GM12873 (cell line): ENCODE measurements at regions not wholly inside any gene's neighbourhood (a gene's known extent, or its start where the extent isn't known, plus 50 kb on each side); places are given as distances from the start of the nearest gene placed in this dataset.

Experiments
- TF ChIP-seq, protein P1 (sequence below): IDR thresholded peaks from 2 replicates; pipeline ENCODE4 v1.5.1; 2012; ENCODE audit warnings: low read depth, mild to moderate bottlenecking, moderate library complexity, low read length, control low read depth; ENCODE audit not compliant: insufficient read depth; ENCODE audit errors: missing control alignments

DNA sequence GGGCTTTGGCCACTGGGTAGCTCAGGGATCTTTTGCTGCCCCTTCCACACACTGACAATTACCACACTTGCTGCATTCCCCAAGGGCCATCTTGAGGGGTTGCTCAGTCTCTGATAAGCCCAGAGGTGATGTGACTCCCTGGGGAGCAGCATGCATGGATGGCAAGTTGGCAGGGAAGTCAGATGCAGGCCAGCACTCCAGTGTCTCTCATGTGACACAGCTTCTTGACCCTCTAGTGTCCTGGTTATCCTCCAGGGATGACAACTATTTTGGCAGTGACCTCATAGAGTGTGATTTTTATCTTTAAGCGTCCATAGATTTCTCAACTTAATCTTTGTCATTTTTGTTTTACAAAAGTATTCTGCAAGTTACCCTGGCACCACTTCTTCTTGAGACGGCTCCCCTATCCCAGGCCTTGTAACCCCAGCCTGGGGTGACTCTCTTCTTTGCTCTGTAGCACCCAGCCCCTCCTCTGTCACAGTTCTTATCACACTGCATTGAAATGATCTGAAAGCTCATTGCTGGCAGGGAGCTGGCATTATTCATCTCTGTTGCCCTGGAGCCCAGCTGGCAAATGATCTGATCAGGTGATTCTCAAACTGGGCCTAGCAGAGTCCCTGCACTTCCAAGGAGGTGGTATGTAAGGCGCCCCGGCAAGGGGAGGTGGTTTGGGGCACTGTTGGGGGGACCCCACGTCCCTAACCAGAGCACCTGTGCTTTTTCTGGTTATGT lies 72.6 kb downstream of the TENT5C start:
- TF ChIP-seq, protein P1, sequence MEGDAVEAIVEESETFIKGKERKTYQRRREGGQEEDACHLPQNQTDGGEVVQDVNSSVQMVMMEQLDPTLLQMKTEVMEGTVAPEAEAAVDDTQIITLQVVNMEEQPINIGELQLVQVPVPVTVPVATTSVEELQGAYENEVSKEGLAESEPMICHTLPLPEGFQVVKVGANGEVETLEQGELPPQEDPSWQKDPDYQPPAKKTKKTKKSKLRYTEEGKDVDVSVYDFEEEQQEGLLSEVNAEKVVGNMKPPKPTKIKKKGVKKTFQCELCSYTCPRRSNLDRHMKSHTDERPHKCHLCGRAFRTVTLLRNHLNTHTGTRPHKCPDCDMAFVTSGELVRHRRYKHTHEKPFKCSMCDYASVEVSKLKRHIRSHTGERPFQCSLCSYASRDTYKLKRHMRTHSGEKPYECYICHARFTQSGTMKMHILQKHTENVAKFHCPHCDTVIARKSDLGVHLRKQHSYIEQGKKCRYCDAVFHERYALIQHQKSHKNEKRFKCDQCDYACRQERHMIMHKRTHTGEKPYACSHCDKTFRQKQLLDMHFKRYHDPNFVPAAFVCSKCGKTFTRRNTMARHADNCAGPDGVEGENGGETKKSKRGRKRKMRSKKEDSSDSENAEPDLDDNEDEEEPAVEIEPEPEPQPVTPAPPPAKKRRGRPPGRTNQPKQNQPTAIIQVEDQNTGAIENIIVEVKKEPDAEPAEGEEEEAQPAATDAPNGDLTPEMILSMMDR: no peak

DNA sequence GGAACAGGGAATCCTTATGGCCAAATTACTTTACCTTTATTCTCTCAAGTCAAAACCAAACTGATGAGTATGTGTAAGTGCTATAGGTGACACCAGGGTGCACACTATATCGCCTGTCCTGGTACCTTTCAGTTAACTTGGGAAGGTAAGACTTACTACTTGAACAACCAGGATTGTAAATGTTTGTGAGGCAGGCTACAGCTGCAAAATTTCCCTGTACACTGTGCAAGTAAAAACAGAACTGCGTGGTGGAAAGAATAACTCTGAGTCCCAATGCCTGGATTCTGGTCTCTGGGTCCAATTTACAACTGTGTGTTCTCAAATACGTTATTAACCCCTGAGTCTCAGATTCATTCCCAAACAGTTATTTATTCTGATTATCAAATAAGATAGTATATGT lies 73.5 kb downstream of the TENT5C start:
- TF ChIP-seq, protein P1: no peak

DNA sequence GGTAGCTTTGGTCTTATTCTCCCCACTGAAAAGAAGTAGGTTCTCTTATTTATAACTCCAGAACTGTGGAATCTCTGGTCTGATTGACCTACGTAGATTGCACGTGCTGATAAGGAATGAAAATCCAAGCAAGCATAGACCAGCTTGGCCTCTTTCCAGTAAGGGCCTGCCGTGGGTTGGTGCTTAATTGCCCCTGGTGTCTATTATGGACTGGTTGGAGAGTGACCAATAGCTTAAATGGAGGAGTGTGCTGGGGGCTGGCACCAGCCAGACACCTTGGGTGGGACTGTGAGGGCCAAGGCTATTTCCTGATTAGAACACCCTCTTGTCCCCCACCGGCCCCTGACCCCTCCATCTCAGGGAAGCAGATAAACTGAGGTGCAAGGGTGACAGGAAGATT lies 74.0 kb downstream of the TENT5C start:
- TF ChIP-seq, protein P1: no peak

DNA sequence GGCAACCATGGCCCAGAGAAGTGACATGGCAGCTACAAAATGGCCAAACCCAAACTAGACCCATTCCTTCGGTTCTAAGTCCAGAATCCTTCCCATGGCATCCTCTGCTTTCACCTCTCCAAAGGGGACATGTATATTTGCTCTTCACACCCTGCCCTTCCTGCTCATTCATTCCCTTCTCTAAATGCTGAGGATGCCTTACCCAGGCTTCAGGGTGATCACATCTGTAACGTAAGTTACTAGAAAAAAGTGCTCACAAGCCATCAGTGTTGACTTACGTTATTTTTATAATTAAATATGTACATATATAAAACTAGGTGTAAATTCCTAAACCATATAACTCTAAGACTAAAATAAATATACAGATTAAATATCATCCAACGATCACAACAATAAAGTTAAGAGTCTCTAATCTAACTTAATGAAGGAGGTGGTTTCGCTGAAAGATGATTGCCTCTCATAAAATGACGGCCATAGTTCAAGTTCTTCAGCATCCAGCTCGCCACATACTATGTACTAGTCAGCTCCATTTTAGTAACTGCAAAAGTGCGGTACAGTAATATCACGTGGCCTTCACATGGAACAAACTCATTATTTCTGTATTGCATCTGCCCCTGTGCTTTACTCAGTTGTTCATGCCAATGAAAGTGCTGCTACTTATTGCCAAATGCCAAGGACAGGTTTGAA lies 74.6 kb downstream of the TENT5C start:
- TF ChIP-seq, protein P1: no peak

DNA sequence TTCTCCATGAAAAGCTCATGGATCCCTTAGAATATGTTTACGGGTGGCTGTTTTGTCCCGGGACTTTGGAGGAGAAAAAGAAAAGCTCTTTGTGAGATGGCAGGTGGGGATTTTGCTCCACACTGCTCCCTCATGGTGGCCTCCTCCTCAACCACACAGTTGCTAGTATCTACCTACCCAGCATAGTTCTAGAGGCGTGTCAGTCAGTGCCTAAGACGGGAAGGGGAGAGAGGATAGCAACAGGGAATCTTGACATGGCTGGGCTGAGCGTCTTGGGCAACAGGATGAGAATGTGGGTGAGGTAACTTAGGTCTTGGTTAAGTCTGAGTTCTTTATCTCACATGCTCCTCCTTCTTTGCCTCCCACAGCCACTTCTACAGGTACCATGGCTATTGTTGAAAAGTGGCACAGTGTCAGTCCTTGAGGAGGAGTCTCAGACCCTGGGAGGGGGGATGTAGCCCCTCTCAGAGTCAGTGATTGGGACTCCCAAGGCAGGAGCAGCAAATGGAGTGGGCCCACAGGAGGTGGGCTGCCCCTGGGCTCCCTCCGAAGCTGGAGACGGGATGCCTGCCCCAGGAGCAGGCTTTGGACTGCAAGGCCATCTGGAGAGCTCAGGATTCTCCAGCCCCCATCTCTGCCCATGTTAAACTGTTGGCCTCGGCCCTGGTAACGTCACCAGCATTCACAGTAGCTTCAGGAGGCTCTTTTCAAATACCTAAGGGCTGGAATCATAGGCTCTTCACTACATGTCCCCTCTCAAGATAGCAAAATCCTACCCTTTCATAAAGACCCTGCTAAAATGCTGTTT lies 75.4 kb downstream of the TENT5C start:
- TF ChIP-seq, protein P1: peak; percentile 18

DNA sequence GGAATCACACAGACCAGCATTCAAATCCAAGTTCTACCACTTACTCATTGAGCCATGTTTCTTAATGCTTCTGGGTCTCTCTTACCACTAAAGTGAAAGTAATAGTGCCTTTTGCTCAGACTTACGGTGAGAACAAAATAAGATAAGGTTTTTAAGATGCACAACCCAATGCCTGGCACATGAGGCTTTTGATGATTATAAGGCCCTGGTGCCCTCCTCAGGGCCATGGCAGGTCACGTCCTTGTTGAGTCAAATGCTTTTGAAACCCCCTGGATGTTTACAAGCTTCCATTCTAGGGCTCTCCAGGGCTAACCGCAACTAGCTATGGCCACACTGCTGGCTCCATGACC lies 76.0 kb downstream of the TENT5C start:
- TF ChIP-seq, protein P1: no peak

DNA sequence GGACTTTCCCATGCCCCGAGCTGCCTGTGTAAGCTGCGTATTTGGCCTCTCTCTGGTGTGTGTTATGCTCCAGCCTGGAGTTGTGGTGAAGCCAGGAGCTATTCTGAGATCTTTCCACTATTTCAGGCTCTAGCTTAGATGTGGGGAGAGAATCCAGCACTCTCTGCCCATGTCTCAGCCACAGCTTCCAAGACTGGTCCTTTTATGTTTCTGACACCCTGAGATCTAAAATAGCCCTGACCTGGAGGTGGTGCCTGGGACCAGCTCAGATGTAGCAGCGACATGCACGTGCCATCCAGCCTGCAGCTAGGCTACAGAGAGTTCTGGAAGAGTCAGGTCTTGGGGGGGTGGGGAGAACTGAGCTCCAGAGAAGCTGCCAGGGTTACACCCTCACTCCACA lies 76.5 kb downstream of the TENT5C start:
- TF ChIP-seq, protein P1: no peak
